Transverse colon (tissue), 4 donors: ENCODE measurements at regions not wholly inside any gene's neighbourhood (a gene's known extent, or its start where the extent isn't known, plus 50 kb on each side); places are given as distances from the start of the nearest gene placed in this dataset.

Experiments used
- EP300 ChIP-seq: sonication (generic); formaldehyde crosslinking; IDR thresholded peaks from one replicate; pipeline ENCODE4 v1.6.1; 2017; ENCODE audit warnings: antibody characterized with exemption, low read depth
- POLR2A ChIP-seq: fragments of 450-650 bp; IDR thresholded peaks from one replicate; pipeline ENCODE4 v1.6.1; 2016; ENCODE audit warnings: antibody characterized with exemption, mild to moderate bottlenecking, moderate library complexity
- POLR2AphosphoS5 ChIP-seq, 3 donors: sonication (generic); formaldehyde crosslinking; IDR thresholded peaks; one replicate each; pipeline ENCODE4 v1.6.1; 2016; ENCODE audit warnings: antibody characterized with exemption in 3 of 3
- TF ChIP-seq, protein P1 (sequence below), 5 experiments: fragments of 200-600 bp in 3 of 5; fragments of 450-650 bp in 2 of 5; sonication (generic) in 3 of 5; IDR thresholded peaks; 1 replicate in 2 of 5; 2 replicates in 3 of 5; pipeline ENCODE4 v1.5.1; 2016 to 2017; ENCODE audit warnings: antibody characterized with exemption in 5 of 5, inconsistent platforms in 3 of 5, mild to moderate bottlenecking in 2 of 5, moderate library complexity in 1 of 5

- TF ChIP-seq, protein P1, sequence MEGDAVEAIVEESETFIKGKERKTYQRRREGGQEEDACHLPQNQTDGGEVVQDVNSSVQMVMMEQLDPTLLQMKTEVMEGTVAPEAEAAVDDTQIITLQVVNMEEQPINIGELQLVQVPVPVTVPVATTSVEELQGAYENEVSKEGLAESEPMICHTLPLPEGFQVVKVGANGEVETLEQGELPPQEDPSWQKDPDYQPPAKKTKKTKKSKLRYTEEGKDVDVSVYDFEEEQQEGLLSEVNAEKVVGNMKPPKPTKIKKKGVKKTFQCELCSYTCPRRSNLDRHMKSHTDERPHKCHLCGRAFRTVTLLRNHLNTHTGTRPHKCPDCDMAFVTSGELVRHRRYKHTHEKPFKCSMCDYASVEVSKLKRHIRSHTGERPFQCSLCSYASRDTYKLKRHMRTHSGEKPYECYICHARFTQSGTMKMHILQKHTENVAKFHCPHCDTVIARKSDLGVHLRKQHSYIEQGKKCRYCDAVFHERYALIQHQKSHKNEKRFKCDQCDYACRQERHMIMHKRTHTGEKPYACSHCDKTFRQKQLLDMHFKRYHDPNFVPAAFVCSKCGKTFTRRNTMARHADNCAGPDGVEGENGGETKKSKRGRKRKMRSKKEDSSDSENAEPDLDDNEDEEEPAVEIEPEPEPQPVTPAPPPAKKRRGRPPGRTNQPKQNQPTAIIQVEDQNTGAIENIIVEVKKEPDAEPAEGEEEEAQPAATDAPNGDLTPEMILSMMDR (IDR thresholded peaks at IDR 0.05), result no peak
- TF ChIP-seq POLR2A (no peak), POLR2AphosphoS5 (IDR thresholded peaks at IDR 0.05) (no peak), EP300 (no peak)
These were observed 350.1 kb downstream of the MYCN start for GRCh38 chr2:16290311-16291020.
